Neural progenitor cell (in vitro differentiated cells): ENCODE measurements at regions not wholly inside any gene's neighbourhood (a gene's known extent, or its start where the extent isn't known, plus 50 kb on each side); places are given as distances from the start of the nearest gene placed in this dataset.

Experiments
- CTCF ChIP-seq: fragments of 200-600 bp; sonication (generic); IDR thresholded peaks from 2 replicates; pipeline ENCODE4 v1.5.1; 2017; ENCODE audit warnings: antibody characterized with exemption, mild to moderate bottlenecking
- EZH2phosphoT487 ChIP-seq: fragments of 200-600 bp; sonication (generic); IDR thresholded peaks from 2 replicates; pipeline ENCODE4 v1.6.1; 2017; ENCODE audit warnings: antibody characterized with exemption

- TF ChIP-seq CTCF (no peak), EZH2phosphoT487 (no peak)
Observed at GRCh38 chr2:193348055-193348454, 1153.3 kb upstream of the TMEFF2 start.
